ENCODE measurements at regions not wholly inside any gene's neighbourhood (a gene's known extent, or its start where the extent isn't known, plus 50 kb on each side); places are given as distances from the start of the nearest gene placed in this dataset.

- no peak for TF ChIP-seq ZNF140 (CRISPR knock-in tag; IDR thresholded peaks at IDR 0.05)
- TF ChIP-seq KDM1A (IDR thresholded peaks at IDR 0.05), result no peak
- TF ChIP-seq CREB1 (IDR thresholded peaks at IDR 0.05), result no peak
- TF ChIP-seq CREB1 (CRISPR knock-in tag; IDR thresholded peaks at IDR 0.05), result no peak
- no peak for TF ChIP-seq IRF9 (tag; IDR thresholded peaks at IDR 0.05)
- no peak for TF ChIP-seq CTCF (IDR thresholded peaks at IDR 0.05 in 2 of 3, conservative IDR thresholded peaks at IDR 0.05 in 1 of 3; ENCODE audit: insufficient read depth in 2 of 3, low read depth in 1 of 3, low read length in 3 of 3)
- no peak for TF ChIP-seq ATF7 (IDR thresholded peaks at IDR 0.05)
- no peak for TF ChIP-seq NELFE (IDR thresholded peaks at IDR 0.05; ENCODE audit: insufficient read depth, insufficient read length)
These were observed 247.7 kb upstream of the CDIN1 start for GRCh38 chr15:36331531-36332275.
